OCI-LY3 (cell line): ENCODE measurements at regions not wholly inside any gene's neighbourhood (a gene's known extent, or its start where the extent isn't known, plus 50 kb on each side); places are given as distances from the start of the nearest gene placed in this dataset.

Source experiments
- H2AFZ ChIP-seq: fragments of 200-600, 300-600 bp; shearing (Covaris generic); 2 replicates; pipeline ENCODE4 v1.6.0; 2014; ENCODE audit warnings: antibody characterized with exemption, low read depth, low read length
- H3K27ac ChIP-seq: fragments of 200-600, 300-600 bp; sonication (generic); 2 replicates; pipeline ENCODE4 v1.5.1; 2014; ENCODE audit warnings: mild to moderate bottlenecking, low read length, moderate library complexity, mixed read lengths
- H3K27me3 ChIP-seq: fragments of 200-600, 300-600 bp; sonication (generic); 2 replicates; pipeline ENCODE4 v1.6.1; 2014; ENCODE audit warnings: low read depth, low read length, mixed read lengths
- H3K36me3 ChIP-seq: fragments of 200-600, 300-600 bp; sonication (generic); replicated peaks from 2 replicates; pipeline ENCODE3; 2014; ENCODE audit warnings: low read depth, low read length, mixed read lengths
- H3K4me1 ChIP-seq: fragments of 300-600, 200-600 bp; sonication (generic); 2 replicates; pipeline ENCODE4 v1.6.1; 2014; ENCODE audit warnings: low read length, mixed read lengths
- H3K4me2 ChIP-seq: fragments of 200-600, 300-600 bp; sonication (generic); 2 replicates; pipeline ENCODE4 v1.6.1; 2014; ENCODE audit warnings: low read length, mixed read lengths
- H3K4me3 ChIP-seq: fragments of 300-600, 200-600 bp; sonication (generic); 2 replicates; pipeline ENCODE4 v1.5.1; 2014; ENCODE audit warnings: antibody characterized with exemption, mild to moderate bottlenecking, low read length, moderate library complexity
- H3K79me2 ChIP-seq: fragments of 300-600, 200-600 bp; shearing (Covaris generic); 2 replicates; pipeline ENCODE4 v1.6.1; 2014; ENCODE audit warnings: mild to moderate bottlenecking, low read length, mixed read lengths
- H3K9ac ChIP-seq: fragments of 300-600, 200-600 bp; shearing (Covaris generic); 2 replicates; pipeline ENCODE4 v1.6.0; 2014; ENCODE audit warnings: mild to moderate bottlenecking, low read length, moderate library complexity
- H3K9me3 ChIP-seq: fragments of 200-600, 300-600 bp; shearing (Covaris generic); 2 replicates; pipeline ENCODE4 v1.6.1; 2014; ENCODE audit warnings: low read length, mixed read lengths; ENCODE audit not compliant: insufficient read depth
- H4K20me1 ChIP-seq: fragments of 200-600, 300-600 bp; sonication (generic); 2 replicates; pipeline ENCODE4 v1.6.1; 2016; ENCODE audit warnings: low read length, mixed read lengths; ENCODE audit not compliant: insufficient read depth
- EZH2phosphoT487 ChIP-seq: fragments of 200-600 bp; shearing (Covaris generic); IDR thresholded peaks from 2 replicates; pipeline ENCODE4 v1.6.1; 2018; ENCODE audit warnings: antibody characterized with exemption, mixed run types, low read depth
- TF ChIP-seq, protein P1 (sequence below): fragments of 200-600, 300-600 bp; sonication (generic); IDR thresholded peaks from 2 replicates; pipeline ENCODE4 v1.5.1; 2014; ENCODE audit warnings: antibody characterized with exemption, low read length, low read depth

DNA sequence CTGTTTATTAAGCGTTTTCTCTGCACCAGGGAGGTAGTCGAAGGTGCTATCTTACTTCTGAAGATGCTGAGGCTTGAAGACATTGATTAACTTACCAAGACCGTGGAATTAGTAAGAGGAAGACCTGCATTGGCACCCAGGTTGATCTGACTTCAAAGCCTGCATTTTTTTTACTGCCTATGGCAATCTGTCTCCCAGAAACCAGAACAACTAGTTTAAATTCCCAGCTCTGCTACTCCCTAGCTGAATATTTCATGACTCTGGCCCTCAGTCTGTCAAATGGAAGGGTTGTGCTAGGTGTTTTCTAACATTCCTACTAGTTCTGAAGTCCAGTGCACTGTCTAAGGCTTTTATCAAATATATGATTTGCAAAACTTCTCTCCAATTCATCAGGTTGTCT lies 52.0 kb upstream of the GRAMD1B start:
- Histone ChIP-seq H3K27ac (no peak overlapping the region), H3K27me3 (no peaks in the 10 kb centered on the region), H3K4me2 (no peak overlapping the region), H4K20me1 (no peaks in the 10 kb centered on the region), H3K4me1 (peaks cover 25% of the 10 kb centered on the region), H3K9me3 (no peaks in the 10 kb centered on the region), H2AFZ (no peak overlapping the region), H3K79me2 (no peaks in the 10 kb centered on the region), H3K4me3 (no peak overlapping the region), H3K9ac (no peak overlapping the region), H3K36me3 (no peaks in the 10 kb centered on the region)
- no peak for TF ChIP-seq EZH2phosphoT487
- TF ChIP-seq, protein P1, sequence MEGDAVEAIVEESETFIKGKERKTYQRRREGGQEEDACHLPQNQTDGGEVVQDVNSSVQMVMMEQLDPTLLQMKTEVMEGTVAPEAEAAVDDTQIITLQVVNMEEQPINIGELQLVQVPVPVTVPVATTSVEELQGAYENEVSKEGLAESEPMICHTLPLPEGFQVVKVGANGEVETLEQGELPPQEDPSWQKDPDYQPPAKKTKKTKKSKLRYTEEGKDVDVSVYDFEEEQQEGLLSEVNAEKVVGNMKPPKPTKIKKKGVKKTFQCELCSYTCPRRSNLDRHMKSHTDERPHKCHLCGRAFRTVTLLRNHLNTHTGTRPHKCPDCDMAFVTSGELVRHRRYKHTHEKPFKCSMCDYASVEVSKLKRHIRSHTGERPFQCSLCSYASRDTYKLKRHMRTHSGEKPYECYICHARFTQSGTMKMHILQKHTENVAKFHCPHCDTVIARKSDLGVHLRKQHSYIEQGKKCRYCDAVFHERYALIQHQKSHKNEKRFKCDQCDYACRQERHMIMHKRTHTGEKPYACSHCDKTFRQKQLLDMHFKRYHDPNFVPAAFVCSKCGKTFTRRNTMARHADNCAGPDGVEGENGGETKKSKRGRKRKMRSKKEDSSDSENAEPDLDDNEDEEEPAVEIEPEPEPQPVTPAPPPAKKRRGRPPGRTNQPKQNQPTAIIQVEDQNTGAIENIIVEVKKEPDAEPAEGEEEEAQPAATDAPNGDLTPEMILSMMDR, result no peak

DNA sequence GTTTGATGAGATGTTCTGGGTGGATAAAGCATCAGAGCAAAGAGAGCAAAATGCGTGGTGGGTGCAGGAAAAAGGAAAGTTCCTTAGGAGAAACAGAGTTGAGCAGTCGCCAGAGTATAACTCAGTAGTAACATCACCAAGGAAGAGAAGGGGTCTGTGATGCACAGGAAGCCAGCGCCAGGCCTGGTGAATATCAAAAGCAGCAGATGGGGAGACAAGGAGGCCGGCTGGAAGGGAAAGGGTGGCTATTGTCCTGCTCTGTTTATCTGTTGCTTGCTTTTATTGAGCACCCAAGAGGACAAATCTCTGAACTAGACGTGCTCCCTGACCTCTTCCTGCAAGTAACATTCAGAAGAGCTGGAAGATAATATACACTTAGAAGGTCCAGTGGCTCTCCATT lies 52.7 kb upstream of the GRAMD1B start:
- H3K27ac ChIP-seq, result no peak overlapping the region

DNA sequence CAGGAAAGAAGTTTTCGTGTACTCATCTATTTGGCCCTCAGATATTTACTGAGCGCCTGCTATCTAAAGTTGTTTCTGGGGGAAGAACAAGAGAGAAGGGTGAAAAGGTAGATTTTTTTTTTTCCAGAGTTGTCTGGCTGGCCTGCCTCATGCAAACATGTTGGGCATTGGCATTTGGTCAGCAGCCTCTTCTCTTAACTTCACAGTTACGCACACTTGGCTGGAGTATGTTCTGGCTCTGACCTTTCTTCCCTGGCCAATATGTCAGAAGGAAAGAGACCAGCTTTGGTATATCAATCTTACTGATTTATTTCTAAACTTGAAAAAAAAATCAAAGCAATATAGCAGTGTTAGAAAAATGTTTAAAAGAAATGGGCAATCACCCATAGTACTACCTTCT lies 54.2 kb upstream of the GRAMD1B start:
- no peaks in the 10 kb centered on the region for H3K36me3 ChIP-seq
- H3K4me2 ChIP-seq, result no peak overlapping the region

More for the DNA sequence above, 52.7 kb upstream of the GRAMD1B start:
- Histone ChIP-seq H3K4me1 (peaks cover 18% of the 10 kb centered on the region), H3K9me3 (no peaks in the 10 kb centered on the region), H3K4me3 (no peak overlapping the region), H3K27me3 (no peaks in the 10 kb centered on the region), H3K4me2 (no peak overlapping the region), H4K20me1 (no peaks in the 10 kb centered on the region), H2AFZ (no peak overlapping the region), H3K9ac (no peak overlapping the region), H3K36me3 (no peaks in the 10 kb centered on the region), H3K79me2 (no peaks in the 10 kb centered on the region)
- no peak for TF ChIP-seq EZH2phosphoT487
- TF ChIP-seq, protein P1, result no peak

DNA sequence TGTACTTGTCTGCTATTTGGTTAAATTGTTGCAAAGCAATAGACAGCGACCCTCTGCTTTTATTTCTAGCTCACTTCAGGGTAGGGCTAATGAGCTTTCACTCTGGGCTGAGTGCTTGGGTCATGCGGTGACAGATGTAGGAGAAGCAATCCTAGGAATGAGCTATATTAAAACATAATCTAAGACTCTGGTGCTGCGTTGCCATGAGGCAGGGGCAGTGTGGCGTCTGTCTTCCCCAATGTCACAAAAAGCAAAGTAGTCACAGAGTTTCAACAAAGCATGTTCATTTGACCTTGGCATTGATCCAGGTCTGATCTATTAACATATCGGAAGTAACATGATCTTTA lies 55.5 kb upstream of the GRAMD1B start:
- Histone ChIP-seq H3K9ac (no peak overlapping the region), H3K9me3 (no peaks in the 10 kb centered on the region), H3K27ac (no peak overlapping the region), H4K20me1 (no peaks in the 10 kb centered on the region), H3K79me2 (no peaks in the 10 kb centered on the region), H2AFZ (no peak overlapping the region), H3K4me3 (no peak overlapping the region), H3K27me3 (no peaks in the 10 kb centered on the region), H3K36me3 (no peaks in the 10 kb centered on the region), H3K4me1 (no peaks in the 10 kb centered on the region), H3K4me2 (no peak overlapping the region)
- TF ChIP-seq EZH2phosphoT487, result no peak
- TF ChIP-seq, protein P1, result no peak

More for the DNA sequence above, 54.2 kb upstream of the GRAMD1B start:
- H4K20me1 ChIP-seq, result no peaks in the 10 kb centered on the region
- no peak overlapping the region for H3K4me3 ChIP-seq
- no peaks in the 10 kb centered on the region for H3K27me3 ChIP-seq
- H2AFZ ChIP-seq, result no peak overlapping the region
- no peaks in the 10 kb centered on the region for H3K79me2 ChIP-seq
- no peak overlapping the region for H3K27ac ChIP-seq
- no peak overlapping the region for H3K9ac ChIP-seq
- TF ChIP-seq EZH2phosphoT487, result no peak
- TF ChIP-seq, protein P1, result no peak
- no peaks in the 10 kb centered on the region for H3K9me3 ChIP-seq
- peaks cover 2% of the 10 kb centered on the region for H3K4me1 ChIP-seq
